T-helper 2 cell treated with Interferon-gamma antibody and Interleukin-4, amounts not matched to agents 5 μg/mL and 100 μg/mL, for 36 hours (primary cell): ENCODE measurements at regions not wholly inside any gene's neighbourhood (a gene's known extent, or its start where the extent isn't known, plus 50 kb on each side); places are given as distances from the start of the nearest gene placed in this dataset.

ENCODE experiments used
- DNase-seq: peaks from one replicate; pipeline ENCODE4 v3.0.0; 2021; ENCODE audit warnings: low spot score
- H3K27ac Mint-ChIP-seq: one replicate; pipeline ENCODE4 v1.8.0; 2021; ENCODE audit warnings: mild to moderate bottlenecking, mixed read lengths
- H3K27me3 Mint-ChIP-seq: one replicate; pipeline ENCODE4 v1.8.0; 2021; ENCODE audit warnings: low read depth, mixed read lengths
- H3K36me3 Mint-ChIP-seq: one replicate; pipeline ENCODE4 v1.8.0; 2021; ENCODE audit warnings: low read depth, mixed read lengths
- H3K4me1 Mint-ChIP-seq: one replicate; pipeline ENCODE4 v1.8.0; 2021; ENCODE audit warnings: low read depth, mixed read lengths
- H3K4me3 Mint-ChIP-seq: one replicate; pipeline ENCODE4 v1.8.0; 2022; ENCODE audit warnings: mild to moderate bottlenecking, moderate library complexity, mixed read lengths
- H3K9me3 Mint-ChIP-seq: one replicate; pipeline ENCODE4 v1.8.0; 2021; ENCODE audit warnings: mixed read lengths

GRCh38 chr9:129324808-129325502, 146.9 kb upstream of the IER5L start:
- Mint-ChIP-seq H3K4me3 (no peak overlapping the region), H3K36me3 (no peaks in the 10 kb centered on the region), H3K4me1 (peaks cover 25% of the 10 kb centered on the region), H3K27ac (no peak overlapping the region), H3K9me3 (no peaks in the 10 kb centered on the region), H3K27me3 (no peaks in the 10 kb centered on the region)
- DNase-seq: no peak

- no peaks in the 10 kb centered on the region for H3K36me3 Mint-ChIP-seq
- no peak for DNase-seq
- no peak overlapping the region for H3K4me3 Mint-ChIP-seq
- no peak overlapping the region for H3K27ac Mint-ChIP-seq
- H3K4me1 Mint-ChIP-seq: peaks cover 26% of the 10 kb centered on the region
- H3K9me3 Mint-ChIP-seq: no peaks in the 10 kb centered on the region
- no peaks in the 10 kb centered on the region for H3K27me3 Mint-ChIP-seq
These were observed 146.0 kb upstream of the IER5L start for GRCh38 chr9:129323999-129324553.

DNA sequence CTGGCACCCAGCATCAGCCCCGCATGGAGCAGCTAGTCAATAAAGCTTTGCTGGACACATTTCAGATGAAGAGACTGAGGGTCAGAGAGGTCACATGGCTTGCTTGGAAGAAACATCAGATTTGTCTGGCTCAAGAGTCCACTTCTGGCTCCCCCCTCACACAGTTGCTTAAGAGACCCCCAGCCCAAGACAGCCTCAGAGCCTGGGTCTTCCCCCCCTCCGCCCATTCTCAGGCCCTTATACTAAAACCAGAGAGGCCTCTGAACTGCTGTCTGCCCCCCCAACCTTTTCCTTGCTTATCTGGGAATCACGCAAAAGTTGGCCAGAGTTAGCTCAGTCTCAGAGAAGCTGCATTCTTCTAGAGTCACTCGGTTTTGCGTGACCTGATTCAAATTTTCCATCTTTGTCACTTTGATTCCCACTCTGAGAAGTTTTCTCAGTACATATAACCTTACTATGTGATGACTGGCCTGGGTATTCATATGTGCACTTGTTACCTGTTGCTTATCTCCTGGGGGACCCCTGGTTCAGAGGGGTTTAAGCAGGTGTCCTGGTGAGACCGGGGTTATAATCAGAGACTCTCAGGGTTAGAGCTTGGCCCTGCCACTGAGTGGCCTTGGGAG, 145.4 kb upstream of the IER5L start:
- Mint-ChIP-seq H3K9me3 (no peaks in the 10 kb centered on the region), H3K27ac (no peak overlapping the region), H3K36me3 (no peaks in the 10 kb centered on the region), H3K27me3 (no peaks in the 10 kb centered on the region), H3K4me3 (no peak overlapping the region), H3K4me1 (peaks cover 23% of the 10 kb centered on the region)
- DNase-seq: no peak

- Mint-ChIP-seq H3K9me3 (no peaks in the 10 kb centered on the region), H3K27me3 (no peaks in the 10 kb centered on the region), H3K36me3 (no peaks in the 10 kb centered on the region), H3K4me1 (peaks cover 19% of the 10 kb centered on the region), H3K4me3 (no peak overlapping the region), H3K27ac (no peak overlapping the region)
- DNase-seq: no peak
These were observed 144.7 kb upstream of the IER5L start for GRCh38 chr9:129322641-129323375.

GRCh38 chr9:129322022-129322621, 144.1 kb upstream of the IER5L start:
- Mint-ChIP-seq H3K9me3 (no peaks in the 10 kb centered on the region), H3K27ac (no peak overlapping the region), H3K36me3 (no peaks in the 10 kb centered on the region), H3K4me3 (no peak overlapping the region), H3K27me3 (no peaks in the 10 kb centered on the region), H3K4me1 (peaks cover 18% of the 10 kb centered on the region)
- DNase-seq: no peak

- H3K9me3 Mint-ChIP-seq: no peaks in the 10 kb centered on the region
- H3K4me3 Mint-ChIP-seq: peak overlapping the region; percentile 21
- H3K4me1 Mint-ChIP-seq: peaks cover 18% of the 10 kb centered on the region
- H3K36me3 Mint-ChIP-seq: no peaks in the 10 kb centered on the region
- no peaks in the 10 kb centered on the region for H3K27me3 Mint-ChIP-seq
- DNase-seq: no peak
- no peak overlapping the region for H3K27ac Mint-ChIP-seq
These were observed 143.4 kb upstream of the IER5L start for GRCh38 chr9:129321286-129322021.

- Mint-ChIP-seq H3K27me3 (no peaks in the 10 kb centered on the region), H3K9me3 (no peaks in the 10 kb centered on the region), H3K4me1 (peaks cover 18% of the 10 kb centered on the region), H3K36me3 (no peaks in the 10 kb centered on the region), H3K4me3 (peak overlapping the region; percentile 77), H3K27ac (peak overlapping the region; percentile 84)
- peak; percentile 49 for DNase-seq
These were observed 142.7 kb upstream of the IER5L start for GRCh38 chr9:129320575-129321285.

GRCh38 chr9:129319938-129320481, 141.9 kb upstream of the IER5L start:
- Mint-ChIP-seq H3K36me3 (no peaks in the 10 kb centered on the region), H3K4me1 (peaks cover 18% of the 10 kb centered on the region), H3K4me3 (no peak overlapping the region), H3K27ac (no peak overlapping the region), H3K27me3 (no peaks in the 10 kb centered on the region), H3K9me3 (no peaks in the 10 kb centered on the region)
- DNase-seq: no peak

- Mint-ChIP-seq H3K4me3 (no peak overlapping the region), H3K27ac (no peak overlapping the region), H3K27me3 (no peaks in the 10 kb centered on the region), H3K4me1 (peaks cover 18% of the 10 kb centered on the region), H3K36me3 (no peaks in the 10 kb centered on the region), H3K9me3 (no peaks in the 10 kb centered on the region)
- no peak for DNase-seq
These were observed 141.2 kb upstream of the IER5L start for GRCh38 chr9:129319076-129319937.

- no peak for DNase-seq
- H3K4me1 Mint-ChIP-seq: peaks cover 15% of the 10 kb centered on the region
- no peaks in the 10 kb centered on the region for H3K27me3 Mint-ChIP-seq
- H3K27ac Mint-ChIP-seq: no peak overlapping the region
- H3K9me3 Mint-ChIP-seq: no peaks in the 10 kb centered on the region
- H3K4me3 Mint-ChIP-seq: no peak overlapping the region
- H3K36me3 Mint-ChIP-seq: no peaks in the 10 kb centered on the region
These were observed 140.3 kb upstream of the IER5L start for GRCh38 chr9:129318121-129319075.

DNA sequence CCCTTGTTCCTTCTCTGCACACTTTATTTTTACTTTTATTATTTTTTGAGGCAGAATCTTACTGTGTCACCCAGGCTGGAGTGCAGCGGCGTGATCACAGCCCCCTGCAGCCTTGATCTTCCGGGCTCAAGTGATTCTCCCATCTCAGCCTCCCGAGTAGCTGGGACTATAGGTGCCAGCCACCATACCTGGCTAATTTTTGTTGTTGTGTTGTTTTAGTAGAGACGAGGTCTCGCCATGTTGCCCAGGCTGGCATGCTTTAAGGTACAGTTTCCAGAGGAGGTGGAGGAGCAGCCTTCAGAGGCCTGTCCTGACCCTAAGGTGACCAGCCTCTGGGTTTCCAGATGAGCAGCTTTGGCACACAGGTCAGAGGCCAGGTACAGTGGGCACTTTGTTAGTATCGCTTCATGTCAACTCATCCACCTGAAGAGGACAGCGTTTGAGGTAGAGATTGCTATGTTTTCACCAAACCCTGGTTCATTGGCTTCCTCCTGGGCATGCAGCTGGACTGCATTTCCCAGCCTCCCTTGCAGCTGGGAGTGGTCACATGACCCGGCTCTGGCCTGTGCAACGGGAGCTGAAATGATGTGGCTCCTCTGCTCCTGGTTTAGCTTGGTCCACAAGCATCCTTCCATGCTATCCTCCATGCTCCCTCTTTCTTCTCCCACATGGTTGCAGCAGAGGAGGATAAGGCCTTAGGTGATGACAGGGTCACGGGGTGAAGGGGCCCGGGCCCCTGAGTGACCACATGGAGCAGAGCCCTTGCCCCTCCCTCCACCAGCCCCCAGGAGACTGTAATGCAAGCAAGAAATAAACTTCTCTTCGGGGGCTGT, 139.3 kb upstream of the IER5L start:
- no peaks in the 10 kb centered on the region for H3K36me3 Mint-ChIP-seq
- H3K4me1 Mint-ChIP-seq: peaks cover 15% of the 10 kb centered on the region
- DNase-seq: no peak
- no peaks in the 10 kb centered on the region for H3K9me3 Mint-ChIP-seq
- H3K4me3 Mint-ChIP-seq: no peak overlapping the region
- H3K27me3 Mint-ChIP-seq: no peaks in the 10 kb centered on the region
- no peak overlapping the region for H3K27ac Mint-ChIP-seq
